ENCODE measurements at regions not wholly inside any gene's neighbourhood (a gene's known extent, or its start where the extent isn't known, plus 50 kb on each side); places are given as distances from the start of the nearest gene placed in this dataset.

DNA sequence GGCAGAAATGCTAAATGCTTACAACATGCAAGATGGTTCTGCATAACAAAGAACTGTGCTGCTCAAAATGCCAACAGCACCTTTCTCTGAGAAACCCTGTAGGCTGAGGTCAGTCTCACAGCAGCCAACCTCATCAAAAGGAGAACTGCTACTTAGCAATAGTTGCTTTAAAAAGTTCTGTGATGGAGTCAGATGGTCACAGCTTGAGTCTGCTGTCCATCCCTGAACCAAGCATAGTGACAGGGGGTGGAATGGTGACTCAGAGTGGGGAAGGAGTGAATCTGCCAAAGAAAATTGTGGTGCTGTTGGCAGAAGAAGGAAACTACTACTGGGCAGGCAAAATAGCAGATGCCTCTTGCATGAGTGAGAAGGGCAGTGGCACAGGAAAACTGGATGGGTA, 106.0 kb upstream of the FAM78B start:
- H3K4me1 Mint-ChIP-seq (ENCODE audit: unreplicated experiment): no peaks in the 10 kb centered on the region
- no peak for DNase-seq (ENCODE audit: extremely low spot score, unreplicated experiment)
- no peaks in the 10 kb centered on the region for H3K36me3 Mint-ChIP-seq (ENCODE audit: unreplicated experiment)
- H3K9me3 Mint-ChIP-seq (ENCODE audit: unreplicated experiment): peaks cover 24% of the 10 kb centered on the region
- no peak overlapping the region for H3K4me3 Mint-ChIP-seq (ENCODE audit: unreplicated experiment)
- TF ChIP-seq, protein P1, sequence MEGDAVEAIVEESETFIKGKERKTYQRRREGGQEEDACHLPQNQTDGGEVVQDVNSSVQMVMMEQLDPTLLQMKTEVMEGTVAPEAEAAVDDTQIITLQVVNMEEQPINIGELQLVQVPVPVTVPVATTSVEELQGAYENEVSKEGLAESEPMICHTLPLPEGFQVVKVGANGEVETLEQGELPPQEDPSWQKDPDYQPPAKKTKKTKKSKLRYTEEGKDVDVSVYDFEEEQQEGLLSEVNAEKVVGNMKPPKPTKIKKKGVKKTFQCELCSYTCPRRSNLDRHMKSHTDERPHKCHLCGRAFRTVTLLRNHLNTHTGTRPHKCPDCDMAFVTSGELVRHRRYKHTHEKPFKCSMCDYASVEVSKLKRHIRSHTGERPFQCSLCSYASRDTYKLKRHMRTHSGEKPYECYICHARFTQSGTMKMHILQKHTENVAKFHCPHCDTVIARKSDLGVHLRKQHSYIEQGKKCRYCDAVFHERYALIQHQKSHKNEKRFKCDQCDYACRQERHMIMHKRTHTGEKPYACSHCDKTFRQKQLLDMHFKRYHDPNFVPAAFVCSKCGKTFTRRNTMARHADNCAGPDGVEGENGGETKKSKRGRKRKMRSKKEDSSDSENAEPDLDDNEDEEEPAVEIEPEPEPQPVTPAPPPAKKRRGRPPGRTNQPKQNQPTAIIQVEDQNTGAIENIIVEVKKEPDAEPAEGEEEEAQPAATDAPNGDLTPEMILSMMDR (IDR thresholded peaks at IDR 0.05): no peak
- no peak overlapping the region for H3K27ac Mint-ChIP-seq (ENCODE audit: unreplicated experiment)
- no peaks in the 10 kb centered on the region for H3K27me3 Mint-ChIP-seq (ENCODE audit: unreplicated experiment)

DNA sequence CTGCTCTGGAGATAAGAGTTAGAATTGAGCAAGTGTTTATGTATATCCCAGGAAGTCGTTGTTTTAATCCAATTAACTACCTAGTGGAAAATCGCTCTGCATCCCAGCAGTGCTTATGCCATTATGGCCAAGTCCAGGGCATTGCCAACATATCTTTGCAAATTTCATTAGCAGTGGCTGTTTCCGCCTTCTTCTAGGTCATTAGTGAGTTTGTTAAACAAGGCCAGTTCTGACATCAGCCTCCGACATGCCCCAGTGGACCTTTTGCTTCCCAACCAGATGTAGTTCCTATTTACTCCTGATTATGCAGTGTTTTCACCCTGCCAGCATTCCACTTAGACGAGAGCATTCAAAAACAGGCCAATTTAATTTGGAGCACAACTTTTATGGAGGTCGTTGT, 106.8 kb upstream of the FAM78B start:
- H3K4me3 Mint-ChIP-seq (ENCODE audit: unreplicated experiment): no peak overlapping the region
- H3K4me1 Mint-ChIP-seq (ENCODE audit: unreplicated experiment): no peaks in the 10 kb centered on the region
- DNase-seq (ENCODE audit: extremely low spot score, unreplicated experiment): no peak
- no peaks in the 10 kb centered on the region for H3K36me3 Mint-ChIP-seq (ENCODE audit: unreplicated experiment)
- TF ChIP-seq, protein P1 (IDR thresholded peaks at IDR 0.05): no peak
- no peak overlapping the region for H3K27ac Mint-ChIP-seq (ENCODE audit: unreplicated experiment)
- H3K9me3 Mint-ChIP-seq (ENCODE audit: unreplicated experiment): peaks cover 26% of the 10 kb centered on the region
- H3K27me3 Mint-ChIP-seq (ENCODE audit: unreplicated experiment): no peaks in the 10 kb centered on the region

DNA sequence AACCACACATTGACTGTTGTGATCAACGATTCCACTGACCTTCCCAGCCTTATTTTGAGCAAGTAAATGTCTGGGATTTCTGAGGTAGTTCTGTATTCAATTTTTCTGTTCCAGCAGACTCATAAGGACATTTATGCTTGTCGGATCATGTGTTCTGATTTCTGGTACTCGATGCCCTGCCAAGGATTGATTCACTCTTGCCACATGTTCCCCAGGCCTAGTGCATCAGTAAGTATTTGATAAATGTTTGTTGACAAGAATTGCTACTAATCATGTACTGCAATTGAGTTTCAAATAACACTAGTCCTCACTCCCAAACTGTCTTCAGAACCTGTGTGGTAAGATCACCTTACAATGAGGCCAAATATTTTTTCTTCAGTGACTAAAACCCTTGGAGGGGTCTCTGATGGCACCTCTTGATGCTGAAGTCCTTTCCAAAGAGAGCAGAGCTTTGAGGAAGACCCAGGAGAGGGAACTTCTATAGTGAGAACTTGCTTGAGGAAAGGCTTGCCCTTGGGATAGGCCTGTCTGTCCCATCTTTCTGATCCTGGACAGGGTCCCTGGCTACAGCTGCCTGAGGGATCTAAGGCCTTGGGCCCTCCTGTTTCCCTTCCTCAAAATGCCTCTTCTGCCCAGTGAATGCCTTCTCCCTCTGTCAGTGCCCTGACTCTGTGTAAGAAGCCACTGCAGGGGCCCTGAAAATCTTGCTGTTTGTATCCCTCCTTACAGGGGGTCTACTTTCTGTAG, 115.8 kb upstream of the FAM78B start:
- Mint-ChIP-seq H3K27ac (ENCODE audit: unreplicated experiment) (no peak overlapping the region), H3K9me3 (ENCODE audit: unreplicated experiment) (peaks cover 4% of the 10 kb centered on the region), H3K36me3 (ENCODE audit: unreplicated experiment) (no peaks in the 10 kb centered on the region), H3K27me3 (ENCODE audit: unreplicated experiment) (no peaks in the 10 kb centered on the region), H3K4me3 (ENCODE audit: unreplicated experiment) (no peak overlapping the region), H3K4me1 (ENCODE audit: unreplicated experiment) (no peaks in the 10 kb centered on the region)
- no peak for DNase-seq (ENCODE audit: extremely low spot score, unreplicated experiment)
- TF ChIP-seq, protein P1 (IDR thresholded peaks at IDR 0.05): no peak

DNA sequence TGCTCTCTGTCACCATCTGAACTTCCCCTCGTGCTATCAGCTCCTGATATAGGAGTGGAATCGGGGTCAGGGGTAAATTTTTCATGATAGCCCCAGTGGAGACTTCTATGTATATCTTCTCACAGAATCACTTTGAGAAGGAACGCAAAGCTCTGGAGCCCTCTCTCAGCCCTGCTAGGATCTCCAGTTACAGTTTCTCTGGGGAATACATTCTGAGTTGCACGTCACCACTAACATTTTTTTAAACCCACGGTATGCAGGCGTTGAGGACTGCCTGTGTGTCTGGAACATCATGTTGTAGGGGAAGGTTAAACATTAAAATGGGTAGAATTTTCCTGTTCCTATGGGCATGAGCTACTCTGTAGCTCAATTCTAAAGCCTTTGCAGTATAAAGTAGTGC, 116.4 kb upstream of the FAM78B start:
- TF ChIP-seq, protein P1 (IDR thresholded peaks at IDR 0.05): no peak
- Mint-ChIP-seq H3K27me3 (ENCODE audit: unreplicated experiment) (no peaks in the 10 kb centered on the region), H3K36me3 (ENCODE audit: unreplicated experiment) (no peaks in the 10 kb centered on the region), H3K9me3 (ENCODE audit: unreplicated experiment) (no peaks in the 10 kb centered on the region), H3K4me3 (ENCODE audit: unreplicated experiment) (no peak overlapping the region), H3K27ac (ENCODE audit: unreplicated experiment) (no peak overlapping the region), H3K4me1 (ENCODE audit: unreplicated experiment) (no peaks in the 10 kb centered on the region)
- DNase-seq (ENCODE audit: extremely low spot score, unreplicated experiment): no peak

DNA sequence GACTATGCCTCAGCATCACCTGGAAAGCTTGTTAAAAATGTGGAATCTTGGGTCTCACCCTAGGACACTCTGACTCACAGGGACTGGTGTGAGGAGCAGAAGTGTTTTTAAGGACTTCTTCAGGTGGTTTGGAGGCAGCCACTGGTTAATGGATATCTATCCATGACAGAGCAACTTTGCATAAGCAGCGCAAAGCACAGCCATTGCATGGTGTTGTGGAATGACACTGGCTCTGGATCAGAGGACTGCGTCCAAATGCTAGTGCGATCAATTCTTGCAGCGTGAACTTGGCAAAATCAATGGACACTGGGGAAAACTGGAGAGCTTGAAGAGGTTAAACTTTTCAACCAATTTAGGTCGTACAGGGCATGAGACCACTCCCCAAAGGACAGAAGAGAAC, 116.8 kb upstream of the FAM78B start:
- Mint-ChIP-seq H3K4me1 (ENCODE audit: unreplicated experiment) (no peaks in the 10 kb centered on the region), H3K27ac (ENCODE audit: unreplicated experiment) (no peak overlapping the region), H3K9me3 (ENCODE audit: unreplicated experiment) (no peaks in the 10 kb centered on the region), H3K27me3 (ENCODE audit: unreplicated experiment) (no peaks in the 10 kb centered on the region), H3K36me3 (ENCODE audit: unreplicated experiment) (no peaks in the 10 kb centered on the region), H3K4me3 (ENCODE audit: unreplicated experiment) (no peak overlapping the region)
- DNase-seq (ENCODE audit: extremely low spot score, unreplicated experiment): no peak
- TF ChIP-seq, protein P1 (IDR thresholded peaks at IDR 0.05): no peak
